GM12873 (cell line): ENCODE measurements at regions not wholly inside any gene's neighbourhood (a gene's known extent, or its start where the extent isn't known, plus 50 kb on each side); places are given as distances from the start of the nearest gene placed in this dataset.

Source experiments
- TF ChIP-seq, protein P1 (sequence below): IDR thresholded peaks from 2 replicates; pipeline ENCODE4 v1.5.1; 2012; ENCODE audit warnings: low read depth, mild to moderate bottlenecking, moderate library complexity, low read length, control low read depth; ENCODE audit not compliant: insufficient read depth; ENCODE audit errors: missing control alignments

DNA sequence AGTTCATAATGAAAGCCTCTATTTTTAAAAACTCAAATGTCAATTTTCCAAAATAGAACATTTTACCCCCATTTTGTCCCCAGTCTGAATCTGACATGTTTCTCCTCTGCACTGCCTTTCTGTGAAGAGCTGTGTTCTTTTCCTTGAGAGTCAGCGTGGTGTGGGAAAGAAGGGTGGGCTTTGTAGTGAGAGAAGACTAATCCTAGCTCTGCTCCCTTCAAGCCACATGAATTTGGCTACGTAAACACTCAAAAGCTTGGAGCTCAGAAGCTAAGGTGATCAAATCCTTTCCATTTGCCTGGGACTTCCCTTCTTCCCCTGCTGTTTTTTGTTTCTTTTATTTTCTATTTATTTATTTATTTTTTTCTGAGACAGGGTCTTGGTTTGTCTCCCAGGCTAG lies 598.5 kb downstream of the TLR4 start:
- TF ChIP-seq, protein P1, sequence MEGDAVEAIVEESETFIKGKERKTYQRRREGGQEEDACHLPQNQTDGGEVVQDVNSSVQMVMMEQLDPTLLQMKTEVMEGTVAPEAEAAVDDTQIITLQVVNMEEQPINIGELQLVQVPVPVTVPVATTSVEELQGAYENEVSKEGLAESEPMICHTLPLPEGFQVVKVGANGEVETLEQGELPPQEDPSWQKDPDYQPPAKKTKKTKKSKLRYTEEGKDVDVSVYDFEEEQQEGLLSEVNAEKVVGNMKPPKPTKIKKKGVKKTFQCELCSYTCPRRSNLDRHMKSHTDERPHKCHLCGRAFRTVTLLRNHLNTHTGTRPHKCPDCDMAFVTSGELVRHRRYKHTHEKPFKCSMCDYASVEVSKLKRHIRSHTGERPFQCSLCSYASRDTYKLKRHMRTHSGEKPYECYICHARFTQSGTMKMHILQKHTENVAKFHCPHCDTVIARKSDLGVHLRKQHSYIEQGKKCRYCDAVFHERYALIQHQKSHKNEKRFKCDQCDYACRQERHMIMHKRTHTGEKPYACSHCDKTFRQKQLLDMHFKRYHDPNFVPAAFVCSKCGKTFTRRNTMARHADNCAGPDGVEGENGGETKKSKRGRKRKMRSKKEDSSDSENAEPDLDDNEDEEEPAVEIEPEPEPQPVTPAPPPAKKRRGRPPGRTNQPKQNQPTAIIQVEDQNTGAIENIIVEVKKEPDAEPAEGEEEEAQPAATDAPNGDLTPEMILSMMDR = no peak

GRCh38 chr9:118303216-118303615 lies 599.0 kb downstream of the TLR4 start:
- TF ChIP-seq, protein P1 = no peak

DNA sequence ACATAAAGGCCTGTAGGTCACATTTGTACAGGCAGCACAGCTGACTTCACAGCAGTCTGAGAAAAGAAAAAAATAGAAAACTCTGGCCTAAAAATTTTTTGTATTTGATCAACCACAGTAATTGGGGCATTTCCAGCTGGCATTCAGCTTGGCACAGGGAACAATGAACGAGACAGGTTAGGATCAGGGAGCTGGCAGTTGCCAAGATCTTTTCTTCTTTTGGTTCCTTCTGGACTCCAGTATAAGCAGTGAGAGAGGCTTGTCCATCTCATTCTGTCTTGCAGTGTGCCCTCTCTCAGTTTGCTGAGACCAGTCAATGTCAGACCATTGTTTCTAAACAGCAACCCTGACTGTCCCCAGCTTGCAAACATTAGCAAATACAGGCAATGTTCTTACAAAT lies 601.1 kb downstream of the TLR4 start:
- TF ChIP-seq, protein P1 = no peak

DNA sequence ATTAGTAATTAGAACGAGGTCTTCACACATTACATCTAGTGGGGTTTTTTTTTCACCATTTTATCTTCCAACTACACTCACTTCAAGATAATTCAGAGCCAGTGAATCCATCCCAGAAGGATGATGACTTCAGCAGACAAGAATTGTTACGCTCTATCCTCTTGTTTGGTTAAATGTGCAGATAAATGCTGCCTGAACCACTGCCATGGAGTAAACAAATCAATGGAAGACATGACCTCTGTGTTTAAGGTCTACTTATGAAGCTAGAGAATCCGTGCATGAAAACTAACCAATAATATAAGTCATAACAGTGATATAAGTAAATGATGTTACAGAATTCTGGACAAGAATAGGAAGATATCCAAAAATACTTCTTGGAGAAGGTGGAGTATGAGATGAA lies 602.6 kb downstream of the TLR4 start:
- TF ChIP-seq, protein P1 = no peak

DNA sequence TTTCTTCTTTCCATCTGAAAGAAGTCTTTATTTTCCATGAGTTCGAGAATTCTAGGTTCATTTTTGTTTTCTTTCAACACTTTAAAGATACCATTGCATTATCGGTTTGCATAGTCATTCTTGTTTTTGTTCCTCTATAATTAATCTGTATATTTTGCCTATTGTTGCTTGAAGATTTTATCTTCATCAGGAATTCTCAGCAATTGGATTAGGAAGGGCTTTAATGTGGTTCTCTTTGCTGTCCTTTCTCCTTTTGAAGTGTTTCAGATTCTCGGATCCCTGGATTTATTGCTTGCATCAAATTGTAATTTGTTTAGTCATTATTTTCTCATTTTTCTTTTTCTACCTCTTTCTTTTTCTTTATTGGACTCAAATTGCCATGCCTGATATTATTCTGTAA lies 609.8 kb downstream of the TLR4 start:
- TF ChIP-seq, protein P1 = no peak

GRCh38 chr9:118316831-118317343 lies 612.7 kb downstream of the TLR4 start:
- TF ChIP-seq, protein P1 = no peak

DNA sequence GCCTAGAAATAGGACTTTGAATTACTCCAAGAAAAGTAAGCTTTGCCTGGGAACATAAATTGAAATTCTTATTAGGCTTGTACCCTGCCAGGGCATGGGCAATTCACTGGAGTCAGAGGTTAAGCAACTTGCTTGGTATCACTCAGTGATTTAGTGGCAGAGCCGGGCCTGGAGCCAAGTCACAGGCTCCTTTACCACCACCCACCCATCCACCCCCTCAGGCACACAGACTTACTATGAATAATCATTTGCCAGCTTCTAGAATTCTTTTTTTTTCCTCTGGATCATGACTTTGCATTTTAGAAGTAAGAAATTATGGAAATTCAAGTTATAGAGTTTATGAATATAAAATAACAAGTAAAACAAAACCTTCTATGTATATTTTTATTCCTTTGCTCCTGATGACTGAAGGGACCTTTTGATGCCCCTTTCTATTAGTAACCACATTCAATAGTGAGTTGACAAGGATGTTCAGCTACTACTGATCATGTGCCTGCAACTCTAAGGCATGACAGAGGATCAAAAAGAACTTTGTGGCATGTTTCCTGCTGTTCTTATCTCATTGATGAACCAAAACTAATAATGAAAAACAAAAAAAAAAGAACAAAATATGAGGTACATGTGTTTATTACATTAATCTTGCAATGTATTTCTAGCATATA lies 614.7 kb downstream of the TLR4 start:
- TF ChIP-seq, protein P1 = no peak
